Stimulated activated CD8-positive, alpha-beta memory T cell treated with anti-CD3 and anti-CD28 coated beads, Interleukin-7, amount 100 ng/mL, for 1 hour (primary cell): ENCODE measurements at regions not wholly inside any gene's neighbourhood (a gene's known extent, or its start where the extent isn't known, plus 50 kb on each side); places are given as distances from the start of the nearest gene placed in this dataset.
"Not testable (repeated sequence)": the region's sequence is repeated elsewhere in the genome, so short reads cannot be mapped to it uniquely, and the experiment has no call there.

Experiments
- DNase-seq, 2 donors: peaks; one replicate each; pipeline ENCODE4 v3.0.0-alpha.2; 2020; ENCODE audit warnings: low read depth in 2 of 2

GRCh38 chr5:152051499-152052454 is 127.1 kb upstream of the GLRA1 start:
- no peak for DNase-seq

GRCh38 chr5:152046361-152046760 is 121.7 kb upstream of the GLRA1 start:
- DNase-seq = no peak

- not testable (repeated sequence) for DNase-seq
Measured at GRCh38 chr5:152038856-152039255, 114.2 kb upstream of the GLRA1 start.

GRCh38 chr5:152026328-152027024 is 101.8 kb upstream of the GLRA1 start:
- not testable (repeated sequence) for DNase-seq

- DNase-seq = no peak
Measured at GRCh38 chr5:152016421-152016820, 91.8 kb upstream of the GLRA1 start.

- no peak for DNase-seq
Measured at GRCh38 chr5:152007653-152008335, 83.1 kb upstream of the GLRA1 start.

- DNase-seq = no peak
Measured at GRCh38 chr5:152004095-152004494, 79.4 kb upstream of the GLRA1 start.
